ENCODE measurements at regions not wholly inside any gene's neighbourhood (a gene's known extent, or its start where the extent isn't known, plus 50 kb on each side); places are given as distances from the start of the nearest gene placed in this dataset.

- TF ChIP-seq CTCF (IDR thresholded peaks at IDR 0.05) (no peak), ZFX (IDR thresholded peaks at IDR 0.05; ENCODE audit: borderline replicate concordance) (no peak)
Measured at GRCh38 chr3:81439108-81439507, 322.3 kb downstream of the GBE1 start.

Data from 22Rv1 (cell line).